ENCODE measurements at regions not wholly inside any gene's neighbourhood (a gene's known extent, or its start where the extent isn't known, plus 50 kb on each side); places are given as distances from the start of the nearest gene placed in this dataset.
"Not testable (repeated sequence)": the region's sequence is repeated elsewhere in the genome, so short reads cannot be mapped to it uniquely, and the experiment has no call there.

DNA sequence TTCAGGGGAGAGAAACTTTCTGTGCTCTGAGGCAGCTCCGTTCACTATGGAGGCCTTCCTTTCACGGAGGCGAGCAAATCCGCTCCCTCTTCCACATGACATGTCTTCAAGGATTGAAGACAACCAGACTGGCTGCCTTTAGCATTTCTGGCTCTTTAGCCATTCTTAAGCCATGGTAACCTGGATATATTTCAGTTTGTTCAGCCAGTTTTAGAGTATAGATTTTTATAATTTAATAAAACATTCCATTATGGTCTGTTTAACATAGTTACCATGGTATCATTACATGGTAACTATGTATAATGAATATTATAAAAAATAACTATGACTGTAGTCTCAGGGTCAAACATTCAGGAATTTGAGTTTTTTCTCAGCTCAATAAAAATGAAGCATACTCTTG, 54.2 kb upstream of the NFIA start:
- DNase-seq: no peak

DNA sequence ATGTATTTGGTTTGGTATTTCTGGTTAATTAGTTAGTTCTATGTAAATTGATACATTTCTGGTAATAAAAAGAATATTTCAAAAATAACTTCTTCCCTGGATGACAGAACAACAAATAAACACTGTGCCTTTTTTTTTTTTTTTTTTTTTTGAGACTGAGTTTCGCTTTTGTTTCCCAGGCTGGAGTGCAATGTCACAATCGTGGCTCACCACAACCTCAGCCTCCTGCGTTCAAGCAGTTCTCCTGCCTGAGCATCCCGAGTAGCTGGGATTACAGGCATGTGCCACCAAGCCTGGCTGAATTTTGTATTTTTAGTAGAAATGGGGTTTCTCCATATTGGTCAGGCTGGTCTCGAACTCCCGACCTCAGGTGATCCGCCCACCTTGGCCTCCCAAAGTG, 64.3 kb upstream of the NFIA start:
- not testable (repeated sequence) for DNase-seq

DNA sequence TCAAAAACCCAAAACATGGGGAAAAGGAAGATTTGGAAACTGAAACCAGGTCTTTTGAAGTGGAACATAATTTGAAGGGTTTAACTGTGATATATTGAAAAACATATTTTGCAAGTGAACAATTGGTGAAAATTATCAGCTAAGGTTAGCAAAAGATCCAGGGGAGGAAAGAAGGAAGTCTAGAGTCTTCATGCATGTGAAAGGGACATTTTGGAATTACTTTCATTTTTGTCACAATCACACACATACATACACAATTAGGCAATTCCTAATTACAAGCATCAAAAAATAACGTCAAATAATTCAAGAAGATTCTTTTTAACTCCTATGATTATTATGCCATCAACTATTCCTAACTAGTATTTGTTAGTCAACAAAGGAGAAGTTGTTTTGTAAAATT, 64.7 kb upstream of the NFIA start:
- DNase-seq: no peak

DNA sequence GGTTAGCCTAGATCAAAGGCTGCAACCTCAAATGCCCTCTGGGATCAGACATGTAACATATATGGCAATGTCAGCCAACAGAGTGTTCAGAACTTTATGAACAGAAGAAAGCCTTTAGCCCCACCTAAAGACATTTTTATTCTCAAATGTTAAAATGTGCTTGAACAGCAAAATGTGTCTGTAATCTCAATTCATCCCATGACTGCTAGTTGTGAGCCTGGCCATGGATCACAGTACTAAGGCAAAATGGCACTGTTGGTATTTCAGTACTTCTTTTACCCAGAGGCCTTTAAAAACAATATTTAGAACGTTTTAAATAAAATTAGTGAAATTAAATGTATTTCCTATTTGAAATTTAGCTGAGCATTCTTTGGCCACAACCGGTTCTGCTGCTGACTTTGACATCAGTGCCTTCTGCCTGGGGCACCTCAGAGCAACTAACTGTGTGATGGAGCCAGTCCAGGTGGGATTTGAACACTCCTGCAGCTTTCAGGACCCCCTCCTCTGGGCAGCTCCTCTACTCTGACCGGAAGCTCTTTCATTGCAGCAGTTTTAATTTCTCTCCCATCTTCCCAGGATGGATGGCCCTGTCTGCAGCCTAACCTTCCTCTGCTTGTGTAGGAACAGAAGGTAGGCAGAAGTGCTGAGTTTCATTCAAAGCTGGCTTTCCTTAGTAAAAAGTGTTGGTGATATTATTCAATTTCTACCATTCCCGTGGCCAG, 68.3 kb upstream of the NFIA start:
- DNase-seq: no peak

DNA sequence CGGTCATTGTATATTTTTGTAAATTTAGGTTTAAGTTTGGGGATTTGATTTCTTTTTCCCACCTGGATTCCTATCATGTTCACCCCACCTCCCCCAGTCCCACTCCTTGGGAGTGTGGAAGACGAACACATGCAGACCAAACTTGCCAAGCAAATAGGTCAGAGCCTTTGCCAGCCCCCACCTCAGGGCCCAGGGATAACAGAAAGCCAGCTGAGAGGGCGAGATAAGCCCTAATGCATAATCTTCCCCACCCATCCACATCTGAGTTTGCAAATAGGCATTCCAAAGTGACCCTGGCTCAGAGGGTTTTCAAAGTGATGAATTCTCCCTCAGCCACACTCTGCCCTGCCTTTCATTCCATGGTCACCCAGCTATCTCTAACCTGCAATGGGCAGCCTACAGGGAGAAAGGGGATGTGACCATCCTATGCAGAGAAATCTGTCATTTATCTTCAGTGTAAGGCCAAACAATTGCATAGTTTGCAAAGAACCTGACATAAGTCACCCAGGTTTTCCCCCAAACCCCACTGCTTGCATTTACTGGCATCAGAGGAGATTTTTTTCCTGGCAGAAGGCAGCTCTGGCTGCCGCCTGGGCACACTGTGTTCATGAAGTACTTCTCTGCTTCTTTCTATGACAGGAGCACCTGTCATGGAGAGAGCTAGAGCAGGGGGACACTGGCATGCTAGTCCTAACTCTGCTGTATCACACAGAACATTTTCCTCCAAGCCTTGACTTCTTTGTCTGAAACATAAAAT, 69.0 kb upstream of the NFIA start:
- no peak for DNase-seq

DNA sequence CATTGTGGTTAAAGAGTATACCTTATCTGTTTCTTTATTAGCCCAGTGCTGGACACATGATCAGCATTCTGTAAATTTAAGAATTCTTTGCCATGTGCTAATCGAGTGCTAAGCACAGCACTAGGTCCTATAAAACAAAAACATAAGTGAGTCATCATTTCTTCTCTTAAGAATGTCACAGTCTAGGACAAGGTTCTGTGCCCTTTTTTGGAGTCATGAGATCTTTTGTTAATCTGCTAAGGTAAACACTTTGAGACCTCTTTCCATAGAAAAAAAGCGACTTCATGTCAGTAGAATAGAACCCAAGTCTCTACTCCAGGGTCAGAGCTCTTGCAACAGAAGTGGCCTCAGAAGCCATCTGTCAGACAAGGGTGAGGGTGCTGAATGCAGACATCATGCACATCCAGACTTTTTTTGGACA, 70.0 kb upstream of the NFIA start:
- no peak for DNase-seq

DNA sequence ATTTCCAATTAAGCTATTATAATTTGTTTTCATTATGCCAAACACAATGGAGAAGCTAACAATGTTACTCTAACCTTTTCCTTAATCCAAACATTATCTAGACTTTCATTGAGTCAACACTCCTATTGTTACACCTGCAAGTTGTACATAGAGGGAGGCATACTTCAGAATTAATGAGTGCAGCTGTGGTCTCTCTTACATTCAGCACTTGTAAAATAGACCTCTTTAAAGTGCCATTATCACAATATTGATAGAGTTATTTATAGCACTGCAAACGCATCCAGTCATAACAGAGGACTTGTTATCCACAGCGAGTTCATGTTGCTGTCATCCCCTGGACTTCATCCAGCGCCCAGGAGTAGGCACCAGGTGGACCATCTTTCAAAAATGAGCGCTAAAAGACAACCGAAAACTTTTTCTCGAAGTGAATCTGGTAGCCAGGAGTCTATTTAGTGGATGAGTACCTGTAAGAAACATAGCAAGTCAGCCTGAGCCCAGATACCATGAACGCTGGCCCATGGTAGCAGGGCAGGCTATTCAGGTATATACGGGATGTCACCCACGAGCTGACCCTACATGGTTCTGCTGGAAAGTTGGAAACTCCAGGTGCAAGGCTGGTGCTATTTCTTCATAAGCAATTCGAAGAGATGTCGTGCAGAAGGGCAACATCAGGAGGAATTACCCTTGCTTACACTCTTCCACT, 70.6 kb upstream of the NFIA start:
- DNase-seq: no peak

DNA sequence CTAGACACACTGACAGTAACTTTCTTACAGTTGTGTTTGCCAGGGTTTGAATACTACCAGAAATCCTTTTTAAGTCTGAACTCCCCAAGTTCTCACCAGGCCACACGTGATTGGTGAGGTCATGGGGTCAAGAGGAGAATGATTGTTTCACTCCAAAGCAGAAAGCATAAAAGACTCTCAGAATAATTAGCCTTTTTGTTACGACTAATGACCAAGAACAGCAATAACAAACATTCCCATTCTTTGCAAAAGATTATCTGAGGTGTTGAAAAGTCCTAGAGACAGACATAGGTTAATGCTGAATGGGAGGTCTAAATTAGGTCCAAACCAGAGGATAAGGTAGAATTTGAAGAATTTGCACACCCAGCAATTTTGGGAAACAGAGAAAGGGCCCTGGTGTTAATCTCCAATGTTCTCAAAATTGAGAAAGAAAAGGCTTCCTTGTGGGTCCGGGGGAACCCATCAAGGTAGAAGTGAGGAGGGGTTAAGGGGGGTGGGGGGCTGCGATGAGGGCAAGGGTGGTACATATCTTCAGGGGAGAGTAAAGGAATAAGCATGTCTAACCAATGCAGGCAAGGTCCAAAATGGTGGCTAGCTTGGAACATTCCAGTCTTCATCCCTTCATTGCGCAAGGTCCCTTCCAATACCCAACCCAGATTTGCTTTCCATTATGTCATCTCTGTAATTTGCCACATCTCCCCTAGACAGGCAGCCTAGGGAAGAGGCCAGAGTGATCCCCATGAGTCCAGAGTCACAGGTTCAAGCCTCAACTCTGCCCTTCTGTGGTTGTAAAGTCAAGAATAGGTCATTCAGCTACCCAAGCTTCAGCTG, 74.6 kb upstream of the NFIA start:
- DNase-seq: no peak

DNA sequence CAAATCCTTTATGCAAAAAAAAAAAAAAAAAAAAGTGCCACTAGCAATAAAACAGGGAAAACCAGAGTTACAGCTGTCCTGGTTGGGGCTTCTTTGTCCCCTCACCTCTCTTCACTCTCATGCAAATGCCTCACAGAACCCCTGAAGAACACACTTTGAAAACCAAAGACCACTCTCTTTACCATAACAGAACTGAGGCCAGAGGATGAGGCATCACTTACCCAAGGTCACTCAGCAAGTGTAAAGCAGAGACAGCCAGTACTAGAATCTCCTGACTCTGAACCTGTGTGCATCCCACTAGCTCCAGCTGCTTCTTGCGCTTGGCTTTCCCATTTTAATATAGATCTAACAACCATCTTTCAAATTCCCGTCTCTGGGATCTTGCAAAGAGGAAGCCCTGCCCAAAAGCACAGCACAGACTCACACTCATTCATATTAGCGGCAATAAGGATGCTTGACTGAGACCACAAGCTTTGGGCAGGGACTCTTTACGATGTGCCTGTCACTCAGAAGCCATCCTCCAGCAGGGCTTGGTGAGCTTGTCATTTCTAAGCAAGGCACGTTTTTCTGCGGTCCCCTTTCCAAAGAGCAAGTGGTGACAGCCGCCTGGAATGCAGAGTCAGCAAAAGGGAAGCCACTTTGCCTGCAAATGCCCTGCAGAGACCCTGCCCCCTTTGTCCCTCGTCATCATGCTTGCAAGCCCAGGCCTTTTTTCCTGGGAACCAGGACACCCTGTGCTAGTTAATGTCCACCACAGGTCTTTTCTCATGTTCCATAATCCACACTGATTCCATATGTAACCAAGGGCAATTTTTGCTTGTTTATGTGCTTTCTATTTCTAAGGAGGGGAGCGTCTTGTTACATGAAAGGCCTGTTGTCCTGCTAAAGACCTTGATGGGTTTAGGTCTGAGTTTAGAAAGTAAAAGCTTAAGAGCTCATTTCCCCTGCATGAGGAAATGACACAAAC, 76.5 kb upstream of the NFIA start:
- no peak for DNase-seq

DNA sequence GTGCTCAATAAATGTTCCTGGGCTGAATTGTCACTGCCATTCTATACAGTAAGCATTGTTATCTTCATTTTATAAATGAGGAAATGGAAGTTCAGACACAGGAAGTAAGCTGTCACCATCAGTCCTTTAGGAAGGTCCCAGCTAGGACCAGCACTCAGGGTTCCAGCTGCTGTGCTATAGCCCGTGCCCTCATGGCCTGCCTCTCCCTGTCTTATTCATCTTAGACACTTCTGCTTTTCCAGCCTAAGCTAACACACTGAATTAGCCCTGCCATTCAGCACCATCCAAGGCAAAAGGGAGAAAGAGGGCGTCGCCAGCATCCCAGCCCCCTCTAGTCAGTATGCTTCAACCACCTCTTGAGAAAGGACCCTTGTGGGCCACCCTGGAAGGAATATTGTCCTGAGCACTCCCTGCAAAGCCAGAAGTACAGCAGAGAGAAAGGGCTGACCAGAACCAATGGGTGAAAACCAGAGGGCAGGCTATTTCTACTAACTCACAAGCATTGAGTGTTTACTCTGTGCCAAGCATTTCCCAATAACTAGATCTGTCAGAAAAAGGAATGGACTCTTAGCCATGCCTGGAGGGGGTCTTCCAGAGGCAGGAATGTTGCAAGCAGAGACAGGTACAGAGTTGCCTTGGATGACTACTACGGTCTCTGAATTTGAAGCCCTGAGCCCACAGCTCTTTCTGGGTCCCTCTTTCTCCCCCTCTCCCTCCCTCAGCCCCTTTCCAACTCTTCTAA, 77.9 kb upstream of the NFIA start:
- DNase-seq: peak in 1 of 2 donors; percentile 9

DNA sequence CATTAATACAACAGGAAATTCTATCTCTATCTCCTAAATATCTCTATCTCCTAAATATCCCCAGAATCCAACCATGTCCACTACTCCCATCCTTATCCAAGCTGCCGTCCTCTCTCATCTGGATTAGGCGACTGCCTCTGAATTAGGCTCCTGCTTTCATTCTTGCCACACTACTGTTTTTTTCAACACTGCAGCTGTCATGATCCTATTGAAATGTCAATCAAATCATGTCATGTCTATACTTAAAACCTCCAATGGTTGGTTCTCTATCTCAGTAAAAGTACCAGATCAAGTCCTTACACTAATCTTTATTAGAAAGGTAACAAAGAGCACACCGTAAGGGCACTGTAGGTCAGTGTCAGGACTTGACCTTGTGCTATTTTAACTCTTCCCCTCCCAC, 82.0 kb upstream of the NFIA start:
- DNase-seq: no peak

DNA sequence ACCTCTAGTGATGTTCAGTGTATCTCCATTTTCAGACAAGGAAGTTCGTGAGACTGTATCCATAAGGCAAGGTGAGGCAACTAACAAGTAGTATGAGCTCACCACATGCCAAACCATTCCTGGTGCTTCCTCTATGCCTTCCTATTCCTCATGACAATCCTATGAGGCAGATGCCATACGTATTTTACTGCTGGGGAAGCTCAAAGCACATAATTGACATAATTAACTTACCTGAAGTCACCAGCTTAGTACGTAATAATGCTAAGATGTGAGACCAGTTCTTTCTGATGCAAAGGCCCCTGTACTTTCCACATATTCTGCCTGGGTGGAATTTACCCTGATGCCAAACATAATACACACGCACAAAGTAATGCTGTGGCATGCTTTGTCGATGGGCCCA, 83.6 kb upstream of the NFIA start:
- DNase-seq: no peak

DNA sequence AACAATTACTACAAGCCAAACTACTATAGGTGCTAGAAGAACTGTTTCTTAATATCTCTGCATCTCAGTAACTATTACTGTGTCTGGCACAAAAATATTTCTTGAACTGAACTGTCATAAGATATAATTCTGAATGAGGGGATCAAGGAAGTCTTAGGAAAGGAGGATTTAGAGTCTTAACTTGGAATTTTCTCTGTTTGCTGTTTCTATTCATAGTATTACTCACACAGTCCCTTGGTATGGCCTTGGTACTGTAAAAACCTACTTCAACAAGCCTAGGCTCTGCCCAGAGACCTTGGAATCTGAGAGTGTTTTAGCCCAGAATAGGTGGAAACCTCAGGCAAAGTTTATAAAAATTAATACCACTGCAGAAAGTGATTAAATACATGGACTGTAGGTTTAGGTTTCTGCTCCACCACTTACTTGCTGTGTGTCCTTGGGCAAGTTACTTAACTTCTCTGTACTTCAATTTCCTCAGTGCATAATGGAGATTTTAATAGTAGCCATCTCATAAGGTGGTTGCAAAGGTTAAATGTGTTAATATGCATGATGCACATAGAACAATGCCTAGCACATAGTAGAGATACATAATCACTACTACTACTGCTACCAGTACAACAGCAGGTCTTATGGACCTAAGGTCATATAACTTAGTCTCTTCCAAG, 87.4 kb upstream of the NFIA start:
- no peak for DNase-seq

DNA sequence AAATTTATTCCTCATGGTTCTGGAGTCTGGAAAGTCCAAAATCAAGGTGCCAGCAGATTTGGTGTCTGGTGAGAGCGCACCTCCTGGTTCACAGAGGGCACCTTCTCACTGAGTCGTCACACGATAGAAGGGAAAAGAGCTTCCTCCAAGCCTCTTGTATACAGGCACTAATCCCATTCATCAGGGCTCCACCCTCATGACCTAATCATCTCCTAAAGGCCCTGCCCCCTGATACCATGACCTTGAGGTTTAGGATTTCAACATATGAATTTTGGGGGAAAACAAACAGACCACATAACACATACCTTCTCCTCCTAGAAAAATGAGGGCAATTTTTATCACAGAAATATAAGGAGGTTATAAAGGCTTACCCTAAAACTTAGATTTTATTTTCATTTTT, 88.0 kb upstream of the NFIA start:
- DNase-seq: no peak

DNA sequence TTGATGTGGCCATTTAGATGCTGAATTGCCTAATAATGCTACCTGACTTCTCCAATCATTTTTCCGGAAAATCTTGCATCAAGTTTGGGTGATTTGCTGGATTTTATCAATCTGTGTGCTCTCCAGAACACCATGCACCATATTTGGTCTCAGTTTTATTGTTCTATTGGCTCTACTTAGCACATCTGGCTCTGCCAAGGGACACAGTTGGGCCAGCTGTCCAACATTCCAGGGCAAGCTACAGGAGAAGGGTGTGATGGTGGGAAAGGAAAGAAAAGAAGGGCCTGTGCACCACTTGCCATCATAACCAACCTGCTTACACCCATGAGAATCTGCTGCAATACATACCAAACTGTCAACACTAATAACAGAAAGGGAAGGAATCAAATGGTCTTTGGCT, 90.2 kb upstream of the NFIA start:
- no peak for DNase-seq

DNA sequence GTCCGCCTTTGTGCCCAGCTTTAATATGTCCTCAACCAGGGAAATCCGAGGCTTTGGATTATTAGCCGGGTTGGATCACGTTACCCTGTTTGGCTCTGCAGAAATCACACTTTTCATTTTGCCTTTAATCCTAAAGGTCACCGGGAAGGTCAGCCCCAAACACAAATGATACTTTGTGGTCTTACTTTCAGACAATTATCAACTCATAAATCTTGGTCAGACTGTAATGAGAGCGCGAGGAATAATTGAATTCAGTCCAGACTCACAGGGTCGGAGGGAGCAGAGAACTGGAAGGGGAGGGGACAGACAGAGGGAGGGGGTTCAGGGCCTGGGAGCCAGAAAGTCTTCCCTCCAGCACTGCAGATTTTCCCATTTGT, 91.7 kb upstream of the NFIA start:
- no peak for DNase-seq

DNA sequence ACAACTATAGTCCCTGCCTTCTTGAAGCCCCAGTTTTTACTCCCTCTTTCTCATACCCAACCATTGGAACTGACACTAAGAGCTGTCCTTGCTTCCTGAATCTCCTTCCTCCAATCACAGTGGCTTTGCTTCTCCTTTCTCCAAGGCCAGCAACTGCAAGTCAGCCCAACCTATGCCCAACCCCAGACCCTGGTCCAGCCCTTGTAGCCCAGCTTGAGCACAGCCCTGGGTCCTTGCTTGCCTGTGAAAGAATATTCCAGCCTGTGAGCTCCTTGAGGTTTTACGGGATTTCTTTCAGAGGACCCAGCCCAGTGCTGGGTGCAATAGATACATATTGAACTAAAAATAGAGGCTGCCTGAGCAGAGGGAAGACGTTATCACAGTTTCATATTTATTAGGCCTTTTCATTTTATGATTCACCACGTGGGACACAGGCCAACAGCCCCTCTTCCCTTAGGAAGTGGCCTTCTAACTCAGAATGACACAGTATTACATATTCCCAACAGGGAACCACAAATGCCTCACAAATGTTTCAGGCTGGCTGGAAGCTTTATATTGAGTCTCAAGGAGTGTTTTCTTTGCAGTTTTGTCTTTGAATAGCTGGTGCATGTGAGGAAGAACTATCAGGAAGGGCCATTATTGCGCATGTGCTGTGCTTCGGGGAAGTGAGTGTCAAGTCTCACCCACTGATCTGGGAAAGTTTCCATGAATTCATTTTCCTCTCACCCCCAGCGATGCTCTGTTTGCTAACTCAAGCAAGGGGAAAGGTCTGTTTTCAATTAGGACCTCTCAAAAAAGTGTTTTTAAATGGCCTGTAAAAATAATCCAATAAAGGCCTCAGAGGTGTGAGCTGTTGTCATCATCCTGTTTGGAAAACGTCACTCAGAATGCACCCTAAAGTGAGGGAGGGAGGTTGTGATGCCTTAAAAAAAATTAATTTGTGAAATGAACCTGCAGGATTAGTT, 92.3 kb upstream of the NFIA start:
- DNase-seq: no peak

DNA sequence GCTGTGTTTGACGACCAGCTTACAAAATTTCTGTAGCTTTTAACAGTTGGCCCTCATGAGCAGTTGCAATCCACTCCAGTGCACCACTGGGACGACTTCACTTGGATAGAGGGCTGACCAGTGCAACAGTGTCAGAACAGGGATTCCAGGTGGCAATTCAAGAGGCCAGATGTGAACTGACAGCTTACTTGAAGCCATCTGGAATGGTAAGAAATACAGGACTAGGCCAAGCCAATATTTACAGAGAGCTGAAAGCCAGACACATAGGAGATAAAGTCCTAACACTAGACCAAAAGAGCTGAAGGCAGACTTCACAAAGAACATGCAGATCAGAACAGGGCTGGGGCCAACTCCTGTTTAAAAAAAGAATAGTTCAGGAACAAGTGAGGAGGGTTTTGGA, 93.5 kb upstream of the NFIA start:
- DNase-seq: no peak

DNA sequence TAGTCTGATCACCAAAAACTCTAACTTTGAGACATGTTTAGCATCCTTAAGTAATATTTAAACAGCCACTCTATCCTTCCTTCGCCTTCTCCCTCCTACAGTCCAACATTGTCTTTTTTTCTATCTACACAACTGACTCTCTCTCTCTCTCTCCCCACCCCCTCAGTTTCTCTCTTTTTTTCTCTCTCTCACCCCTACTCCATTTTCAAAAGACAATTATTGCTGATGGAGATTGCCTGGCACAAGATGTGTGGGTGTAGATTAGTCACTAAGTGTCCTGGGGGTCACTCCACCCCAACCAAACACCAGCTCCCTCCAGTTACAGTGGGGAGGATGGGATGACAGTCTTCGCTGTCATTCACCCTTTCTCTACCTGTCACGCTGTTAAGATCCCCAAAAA, 94.5 kb upstream of the NFIA start:
- no peak for DNase-seq

All from CD4-positive, alpha-beta T cell treated with Interleukin-1 beta for 1 hour (primary cell).